GM19452 (cell line): ENCODE measurements at regions not wholly inside any gene's neighbourhood (a gene's known extent, or its start where the extent isn't known, plus 50 kb on each side); places are given as distances from the start of the nearest gene placed in this dataset.
"Not testable (repeated sequence)": the region's sequence is repeated elsewhere in the genome, so short reads cannot be mapped to it uniquely, and the experiment has no call there.

Experiments
- ATAC-seq: cut with Tn5 transposase; IDR thresholded peaks from one replicate; pipeline ENCODE4 v1.9.1; 2021; ENCODE audit not compliant: unreplicated experiment

DNA sequence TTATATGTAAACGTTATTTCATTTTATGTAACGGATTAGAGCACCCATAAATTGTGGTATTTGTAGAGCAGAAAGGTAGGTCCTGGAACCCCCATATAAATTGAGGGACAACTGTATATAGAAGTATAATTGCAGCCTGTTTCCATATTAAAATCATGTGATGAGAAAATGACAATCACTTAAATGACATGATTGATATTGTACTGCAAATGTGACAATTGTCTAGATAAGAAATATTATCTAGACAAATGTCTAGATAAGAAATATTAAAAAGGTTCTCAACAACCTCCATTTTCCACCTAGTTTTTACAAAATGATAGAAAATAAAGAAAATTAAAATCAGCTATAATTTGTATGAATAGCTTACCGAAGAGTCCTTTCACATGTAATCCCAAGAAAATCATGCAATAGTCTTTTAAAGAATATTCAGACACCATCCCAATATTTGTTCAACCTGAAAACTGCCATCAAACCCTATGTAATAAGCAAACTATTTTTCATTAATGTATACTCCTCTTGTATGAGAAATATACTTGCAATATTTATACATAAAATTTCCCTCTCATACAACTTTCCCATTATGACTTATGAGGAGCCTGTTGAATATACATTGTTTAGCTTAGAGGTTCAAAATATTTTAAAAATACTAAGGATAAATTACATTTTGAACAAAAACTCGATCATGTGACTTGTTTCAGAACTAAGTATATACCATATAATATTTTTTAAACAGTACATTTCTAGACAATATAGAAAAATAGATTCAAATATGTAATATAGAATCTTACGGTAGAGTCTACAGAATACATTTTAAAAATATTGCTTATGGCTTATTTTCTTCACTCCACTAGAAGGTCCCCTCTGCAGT lies 153.2 kb downstream of the CRPPA start:
- no peak for ATAC-seq

DNA sequence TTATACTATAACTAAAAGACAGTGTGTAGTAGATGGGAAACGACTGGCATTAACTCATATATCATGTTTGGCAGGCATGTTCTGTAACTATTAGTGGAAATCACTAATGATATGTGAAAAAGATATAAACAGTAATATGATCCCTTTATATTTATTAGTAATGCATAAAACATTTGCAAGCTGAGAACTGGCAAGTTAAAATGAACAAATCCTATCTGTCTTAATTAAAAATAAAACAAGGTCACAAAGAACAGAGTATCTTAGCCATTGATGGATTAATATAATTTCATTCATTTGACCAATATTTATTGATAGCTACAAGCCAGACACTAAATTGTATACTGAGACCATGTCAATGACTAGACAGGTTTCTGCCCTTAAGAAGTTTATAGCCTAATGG lies 154.5 kb downstream of the CRPPA start:
- no peak for ATAC-seq

DNA sequence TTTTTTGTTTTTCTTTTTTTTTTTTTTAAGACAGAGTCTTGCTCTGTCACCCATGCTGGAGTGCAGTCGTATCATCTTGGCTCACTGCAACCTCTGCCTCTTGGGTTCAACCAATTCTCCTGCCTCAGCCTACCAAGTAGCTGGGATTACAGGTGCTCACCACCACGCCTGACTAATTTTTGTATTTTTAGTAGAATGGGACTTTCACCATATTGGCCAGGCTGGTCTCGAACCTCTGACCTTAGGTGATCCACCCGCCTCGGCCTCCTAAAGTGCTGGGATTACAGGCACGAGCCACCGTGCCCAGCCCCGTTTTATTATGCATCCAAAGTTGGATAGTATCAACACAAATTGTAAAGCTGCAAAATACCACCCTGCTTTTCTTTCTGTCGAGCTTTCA lies 154.9 kb downstream of the CRPPA start:
- not testable (repeated sequence) for ATAC-seq

DNA sequence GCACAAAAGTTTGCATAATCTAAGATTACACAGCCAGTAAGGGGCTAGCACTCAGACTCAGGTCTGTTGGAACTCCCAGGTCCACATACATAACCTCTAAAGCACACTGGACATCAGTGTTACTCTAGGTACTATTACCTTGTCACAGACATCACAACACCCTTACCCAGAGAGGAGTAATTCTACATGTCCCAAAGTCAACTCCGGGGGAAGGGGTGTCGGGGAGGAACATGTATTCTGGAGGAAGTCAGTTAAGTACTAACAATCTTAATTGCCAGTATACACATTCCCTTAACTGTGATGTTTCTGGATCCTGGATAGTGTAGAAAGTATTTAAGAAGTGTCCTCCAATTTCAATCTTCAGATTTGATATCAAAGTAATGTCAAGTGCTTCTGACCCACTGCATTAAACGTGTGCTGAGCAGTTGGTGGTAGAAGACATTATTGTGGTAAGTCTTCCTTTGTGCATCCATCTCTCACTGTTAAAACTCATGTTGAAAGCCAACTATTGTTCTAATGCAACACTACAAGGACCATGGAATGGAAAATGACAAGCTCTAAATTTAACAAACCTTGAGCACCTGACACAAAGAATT lies 155.4 kb downstream of the CRPPA start:
- no peak for ATAC-seq

DNA sequence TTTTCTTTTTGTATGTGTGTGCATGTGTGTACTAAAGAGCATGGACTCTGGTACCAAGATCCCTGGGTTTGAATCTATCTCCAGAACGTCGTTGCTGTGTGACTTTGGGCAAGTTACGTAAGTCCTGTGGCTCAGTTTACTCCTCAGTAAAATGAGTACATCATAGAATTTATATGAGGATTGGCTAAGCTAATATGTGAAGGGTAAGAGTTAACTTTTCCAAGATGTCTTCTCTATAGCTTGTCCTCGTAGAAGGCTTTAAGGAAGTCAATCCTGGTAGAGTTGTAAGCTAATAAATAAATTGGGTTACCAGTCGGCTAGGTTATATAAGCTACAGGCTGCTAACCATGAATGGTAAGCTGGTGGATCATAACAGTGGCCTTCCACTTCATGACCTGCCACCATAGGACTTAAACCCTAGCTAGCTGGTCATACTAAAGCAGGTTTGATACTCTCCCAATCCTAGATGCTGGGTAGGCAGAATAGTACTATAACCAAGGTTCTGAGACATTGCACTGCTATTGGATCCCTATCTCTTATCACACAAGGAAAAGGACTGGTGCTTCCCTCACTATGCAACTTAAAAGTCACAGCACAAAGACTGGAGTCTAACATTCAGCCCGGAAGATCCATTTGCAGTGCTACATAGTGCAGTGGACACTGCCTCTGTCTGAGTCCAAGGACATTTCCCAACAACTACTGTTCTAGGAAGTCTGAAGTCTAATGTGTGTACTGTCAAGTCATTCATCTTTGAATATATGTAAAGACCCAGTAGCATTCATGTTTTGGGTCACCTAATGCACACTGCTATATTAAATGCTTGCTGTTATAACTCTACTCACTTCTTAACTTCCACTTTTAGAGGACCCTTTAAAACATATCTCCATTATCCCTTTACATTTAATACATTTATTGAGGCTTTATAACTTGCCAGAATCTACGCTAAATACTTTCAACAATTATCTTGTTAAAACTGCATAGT lies 156.2 kb downstream of the CRPPA start:
- no peak for ATAC-seq

DNA sequence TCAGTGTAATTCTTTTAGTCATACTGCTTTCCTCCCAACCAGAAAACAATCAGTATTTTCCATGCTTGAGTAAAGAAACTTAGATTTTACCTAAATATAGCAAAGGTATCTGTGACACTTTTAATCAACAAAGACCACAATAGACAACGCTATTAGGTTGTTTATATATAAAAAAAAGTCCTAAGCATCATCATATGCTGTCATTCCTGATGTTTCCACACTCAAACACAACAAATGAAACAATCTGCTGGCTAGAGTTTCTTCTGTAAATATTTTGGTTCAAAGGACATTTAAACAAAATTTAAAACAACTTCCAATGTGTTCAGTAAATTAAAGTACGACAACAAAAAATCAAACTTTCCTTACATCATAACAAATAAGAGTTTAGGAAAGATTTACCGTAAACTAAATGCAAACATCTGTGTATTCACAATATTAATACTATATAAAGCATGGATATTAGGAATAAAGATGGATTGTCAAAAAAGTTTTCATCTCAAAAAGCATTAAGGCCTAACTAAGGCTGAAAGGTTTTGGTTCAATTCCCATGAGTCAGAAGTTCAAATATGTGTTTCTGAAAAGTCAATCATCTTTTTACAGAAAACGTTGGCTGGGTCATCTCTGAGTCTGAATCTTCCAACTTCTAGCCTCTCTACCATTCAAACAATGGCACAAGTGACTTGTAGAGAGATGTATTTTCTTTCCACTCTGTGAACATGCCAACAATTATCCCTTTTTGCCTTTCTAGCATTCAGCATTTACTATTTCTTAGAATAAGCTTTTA lies 157.1 kb downstream of the CRPPA start:
- ATAC-seq: no peak

DNA sequence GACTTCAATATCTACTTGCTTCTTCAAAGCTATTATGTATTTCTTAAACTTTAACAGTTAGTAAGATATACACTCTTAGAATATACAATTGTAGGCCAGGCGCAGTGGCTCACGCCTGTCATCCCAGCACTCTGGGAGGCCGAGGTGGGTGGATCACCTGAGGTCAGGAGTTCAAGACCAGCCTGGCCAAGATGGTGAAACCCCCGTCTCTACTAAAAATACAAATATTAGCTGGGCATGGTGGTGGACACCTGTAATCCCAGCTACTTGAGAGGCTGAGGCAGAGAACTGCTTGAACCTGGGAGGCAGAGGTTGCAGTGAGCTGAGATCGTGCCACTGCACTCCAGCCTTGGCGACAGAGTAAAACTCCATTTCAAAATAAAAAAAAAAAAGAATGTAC lies 158.0 kb downstream of the CRPPA start:
- not testable (repeated sequence) for ATAC-seq

DNA sequence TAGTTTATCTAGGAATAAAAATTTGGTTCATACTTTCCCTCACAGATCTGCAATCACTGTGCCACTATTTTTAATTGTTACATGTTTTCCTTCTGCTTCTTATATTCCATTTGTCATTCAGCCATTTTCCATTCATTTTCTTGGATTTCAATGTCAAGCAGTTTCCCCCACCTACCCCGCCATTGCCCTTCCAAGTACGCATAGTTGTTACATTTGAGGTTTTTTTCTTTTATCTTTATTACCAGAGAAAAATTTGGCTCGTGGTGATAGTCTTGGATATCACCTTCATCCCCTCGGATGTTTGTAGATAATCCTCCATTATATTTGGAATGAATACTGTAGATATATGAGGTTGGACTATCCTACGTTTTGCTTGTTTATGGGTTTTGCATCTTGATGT lies 159.7 kb downstream of the CRPPA start:
- no peak for ATAC-seq

DNA sequence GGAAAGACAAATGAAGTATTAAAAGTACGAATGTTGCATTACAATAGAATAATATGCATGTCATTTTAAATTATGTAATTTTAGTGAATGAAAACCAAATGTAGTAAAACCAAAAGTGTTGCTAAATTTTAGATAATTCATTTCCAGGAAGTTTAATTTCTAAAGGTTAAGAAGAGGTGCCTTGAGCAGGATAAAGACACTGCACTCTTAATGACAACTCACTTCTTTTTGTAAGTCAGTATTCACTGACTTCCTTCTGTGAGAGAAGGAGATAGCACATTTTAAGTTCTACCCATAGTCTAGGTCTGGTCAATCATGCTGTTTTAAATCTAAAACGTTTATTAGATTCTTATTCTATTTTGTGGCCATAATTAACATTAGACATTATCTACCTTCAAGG lies 160.2 kb downstream of the CRPPA start:
- no peak for ATAC-seq

DNA sequence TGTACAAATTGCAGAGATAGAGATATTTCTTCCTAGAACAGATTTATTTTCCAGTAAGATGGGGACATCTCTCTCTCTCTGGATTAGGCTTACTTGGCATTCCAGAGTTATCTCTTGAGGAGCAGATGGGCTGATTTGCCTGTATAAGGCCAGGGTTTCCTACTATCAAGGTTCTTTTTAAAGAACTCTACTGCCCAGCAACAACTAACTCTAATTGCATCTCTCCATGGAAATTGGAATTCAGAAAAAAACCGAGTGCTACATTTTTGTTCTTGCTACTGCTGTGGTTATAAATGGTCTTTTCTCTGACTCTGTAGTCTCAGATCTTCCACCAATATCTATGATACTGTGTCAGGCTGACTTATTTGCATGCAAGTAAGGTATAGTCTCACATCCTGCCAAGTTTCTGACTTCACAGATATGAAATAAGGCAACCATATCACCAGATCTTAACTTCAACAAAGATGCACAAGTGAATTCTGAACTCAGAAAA lies 161.1 kb downstream of the CRPPA start:
- peak; percentile 84 for ATAC-seq

DNA sequence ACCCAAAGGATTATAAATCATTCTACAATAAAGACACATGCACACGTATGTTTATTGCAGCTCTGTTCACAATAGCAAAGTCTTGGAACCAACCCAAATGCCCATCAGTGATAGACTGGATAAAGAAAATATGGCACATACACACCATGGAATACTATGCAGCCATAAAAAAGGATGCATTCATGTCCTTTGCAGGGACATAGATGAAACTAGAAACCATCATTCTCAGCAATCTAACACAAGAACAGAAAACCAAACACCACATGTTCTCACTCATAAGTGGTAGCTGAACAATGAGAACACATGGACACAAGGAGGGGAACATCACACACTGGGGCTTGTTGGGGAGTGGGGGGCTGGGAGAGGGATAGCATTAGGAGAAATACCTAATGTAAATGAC lies 164.9 kb downstream of the CRPPA start:
- ATAC-seq: not testable (repeated sequence)

DNA sequence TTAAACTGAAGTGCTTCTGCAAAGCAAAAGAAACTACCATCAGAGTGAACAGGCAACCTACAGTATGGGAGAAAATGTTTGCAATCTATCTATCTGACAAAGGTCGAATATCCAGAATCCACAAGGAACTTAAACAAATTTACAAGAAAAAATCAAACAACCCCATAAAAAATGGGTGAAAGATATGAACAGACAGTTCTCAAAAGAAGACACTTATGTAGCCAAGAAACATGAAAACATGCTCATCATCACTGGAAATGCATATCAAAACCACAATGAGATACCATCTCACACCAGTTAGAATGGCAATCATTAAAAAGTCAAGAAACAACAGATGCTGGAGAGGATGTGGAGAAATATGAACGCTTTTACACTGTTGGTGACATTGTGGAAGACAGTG lies 165.4 kb downstream of the CRPPA start:
- ATAC-seq: not testable (repeated sequence)

DNA sequence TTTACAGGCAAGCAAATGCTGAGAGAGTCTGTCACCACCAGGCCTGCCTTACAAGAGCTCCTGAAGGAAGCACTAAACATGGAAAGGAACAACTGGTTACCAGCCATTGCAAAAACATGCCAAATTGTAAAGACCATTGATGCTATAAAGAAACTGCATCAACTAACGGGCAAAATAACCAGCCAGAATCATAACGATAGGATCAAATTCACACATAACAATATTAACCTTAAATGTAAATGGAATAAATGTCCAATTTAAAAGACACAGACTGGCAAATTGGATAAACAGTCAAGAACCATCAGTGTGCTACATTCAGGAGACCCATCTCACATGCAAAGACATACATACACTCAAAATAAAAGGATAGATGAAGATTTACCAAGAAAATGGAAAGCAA lies 170.7 kb downstream of the CRPPA start:
- ATAC-seq: not testable (repeated sequence)

DNA sequence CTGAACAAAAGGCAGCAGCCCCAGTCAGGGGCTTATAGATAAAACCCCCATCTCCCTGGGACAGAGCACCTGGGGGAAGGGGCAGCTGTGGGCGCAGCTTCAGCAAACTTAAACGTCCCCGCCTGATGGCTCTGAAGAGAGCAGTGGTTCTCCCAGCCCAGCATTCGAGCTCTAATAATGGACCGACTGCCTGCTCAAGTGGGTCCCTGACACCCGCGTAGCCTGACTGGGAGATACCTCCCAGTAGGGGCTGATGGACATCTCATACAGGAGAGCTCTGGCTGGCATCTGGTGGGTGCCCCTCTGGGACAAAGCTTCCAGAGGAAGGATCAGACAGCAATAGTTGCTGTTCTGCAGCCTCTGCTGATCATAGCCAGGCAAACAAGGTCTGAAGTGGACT lies 172.1 kb downstream of the CRPPA start:
- not testable (repeated sequence) for ATAC-seq

DNA sequence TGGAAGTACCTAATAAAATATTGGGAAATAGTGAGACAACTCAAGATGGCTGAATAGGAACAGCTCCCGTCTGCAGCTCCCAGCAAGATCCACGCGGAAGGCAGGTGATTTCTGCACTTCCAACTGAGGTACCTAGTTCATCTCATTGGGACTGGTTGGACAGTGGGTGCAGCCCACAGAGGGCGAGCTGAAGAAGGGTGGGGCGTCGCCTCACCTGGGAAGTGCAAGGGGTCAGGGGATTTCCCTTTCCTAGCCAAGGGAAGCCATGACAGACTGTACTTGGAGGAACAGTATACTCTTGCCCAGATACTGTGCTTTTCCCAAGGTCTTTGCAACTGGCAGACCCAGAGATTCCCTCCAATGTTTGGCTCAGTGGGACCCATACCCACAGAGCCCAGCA lies 172.8 kb downstream of the CRPPA start:
- not testable (repeated sequence) for ATAC-seq

DNA sequence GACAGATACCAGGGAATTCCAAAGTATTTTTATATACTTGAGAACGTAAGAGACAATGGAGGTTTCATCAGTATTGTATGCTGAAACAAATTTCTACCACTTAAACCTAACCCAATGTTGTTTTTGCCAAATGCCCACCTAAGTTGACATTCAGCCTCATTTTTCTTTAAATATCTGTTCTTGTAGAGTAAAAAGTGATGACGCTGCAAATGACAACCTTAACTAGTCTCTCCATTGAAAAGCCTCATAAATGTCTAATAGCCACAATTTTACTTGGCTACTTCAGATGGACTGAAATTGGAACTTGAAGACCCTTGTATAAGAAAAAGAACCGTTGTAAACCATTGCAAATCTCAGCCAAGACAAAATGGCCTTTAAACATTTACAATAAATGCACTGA lies 176.9 kb downstream of the CRPPA start:
- no peak for ATAC-seq

DNA sequence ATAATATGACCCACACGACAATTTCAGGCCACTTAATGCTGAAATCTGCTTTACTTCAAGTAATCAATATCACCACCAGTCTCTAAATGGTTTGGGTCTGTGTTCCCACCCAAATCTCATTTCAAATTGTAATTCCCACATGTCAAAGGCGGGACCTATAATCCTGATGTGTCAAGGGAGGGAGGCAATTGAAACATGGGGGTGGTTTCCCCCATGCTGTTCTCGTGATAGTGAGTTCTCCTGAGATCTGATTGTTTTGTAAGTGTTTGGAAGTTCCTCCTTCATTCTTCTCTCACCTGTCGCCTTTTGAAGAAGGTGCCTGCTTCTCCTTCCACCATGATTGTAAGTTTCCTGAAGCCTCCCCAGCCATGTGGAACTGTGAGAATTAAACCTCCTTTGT lies 178.4 kb downstream of the CRPPA start:
- no peak for ATAC-seq

DNA sequence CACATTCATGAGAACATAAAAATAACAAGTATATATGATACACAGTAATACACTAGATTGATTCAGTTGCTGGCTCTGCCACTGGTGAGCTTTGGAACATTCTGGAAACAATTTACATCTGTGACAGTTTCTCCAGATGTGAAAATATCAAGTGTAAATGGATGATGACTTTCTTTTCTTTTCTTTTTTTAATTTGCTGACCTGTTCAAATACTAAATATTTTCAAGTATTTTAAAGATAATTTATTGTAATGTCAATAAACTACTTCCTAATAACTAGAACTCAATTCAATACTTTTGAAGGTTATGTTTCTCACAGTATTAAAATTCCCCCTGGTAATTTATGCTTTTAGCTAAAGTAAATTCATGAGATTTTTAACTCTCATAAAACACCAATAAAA lies 180.3 kb downstream of the CRPPA start:
- ATAC-seq: no peak

DNA sequence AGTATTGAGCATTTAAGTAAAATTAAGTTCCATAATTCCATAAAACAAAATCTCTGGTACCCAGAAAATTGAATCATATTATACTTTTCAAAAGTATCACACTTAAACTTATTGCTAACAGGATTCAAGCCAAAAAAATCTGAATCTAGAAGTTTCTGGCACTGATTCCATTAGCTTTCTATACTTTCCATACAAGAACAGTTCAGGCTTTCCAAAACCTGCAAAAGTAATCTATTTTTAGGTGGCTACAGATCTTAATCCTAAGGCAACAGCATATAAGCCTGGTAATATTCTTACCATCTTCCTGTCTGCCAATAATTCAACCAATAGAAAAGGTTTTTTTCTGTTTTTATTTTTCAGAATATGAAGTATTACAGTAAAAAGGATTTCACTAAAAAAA lies 185.0 kb downstream of the CRPPA start:
- ATAC-seq: no peak
